Panc1 (cell line): ENCODE measurements at regions not wholly inside any gene's neighbourhood (a gene's known extent, or its start where the extent isn't known, plus 50 kb on each side); places are given as distances from the start of the nearest gene placed in this dataset.

Experiments
- ATAC-seq: fragments of 200-7000 bp; cut with Tn5 transposase; 2 replicates; pipeline ENCODE4 v1.9.1; 2020; ENCODE audit warnings: mild to moderate bottlenecking, moderate library complexity
- BruUV-seq: library from RNA; stranded (reverse); fragments of 400-500 nt; replicated peaks from 2 replicates; lab custom pipeline; 2021; lab: Mats Ljungman, UMichigan
- CTCF ChIA-PET: fragments of 300-600 bp; sonication (Branson Sonifier 250); formaldehyde crosslinking; loops from one replicate; lab custom pipeline; 2022; ENCODE audit warnings: antibody characterized with exemption; lab: Charles Lee
- POLR2A ChIA-PET: fragments of 300-600 bp; sonication (Branson Sonifier 250); formaldehyde crosslinking; loops from one replicate; lab custom pipeline; 2022; ENCODE audit warnings: antibody characterized with exemption; lab: Charles Lee
- DNase-seq: peaks from one replicate; pipeline ENCODE4 v3.0.0-alpha.2; 2010; ENCODE audit warnings: low read depth, low spot score
- H3K27ac ChIP-seq: 2 replicates; pipeline ENCODE4 v1.5.1; 2011; ENCODE audit warnings: mild to moderate bottlenecking, low read length, inconsistent platforms
- H3K27me3 ChIP-seq: fragments of 200-500 bp; sonication (Bioruptor generic); 2 replicates; pipeline ENCODE4 v1.6.0; 2014; ENCODE audit warnings: low read length, inconsistent platforms; ENCODE audit not compliant: control insufficient read depth, insufficient read depth
- H3K36me3 ChIP-seq: fragments of 200-500 bp; sonication (Bioruptor generic); 2 replicates; pipeline ENCODE4 v1.5.1; 2014; ENCODE audit warnings: inconsistent platforms, mild to moderate bottlenecking, low read length, moderate library complexity; ENCODE audit not compliant: control insufficient read depth, insufficient read depth
- H3K4me1 ChIP-seq: 2 replicates; pipeline ENCODE4 v1.5.1; 2011; ENCODE audit warnings: inconsistent platforms, mild to moderate bottlenecking, low read length, moderate library complexity; ENCODE audit not compliant: control insufficient read depth, insufficient read depth
- H3K4me3 ChIP-seq, 2 experiments: 2 replicates each; pipeline ENCODE4 v1.5.1; 2011 to 2012; ENCODE audit warnings: low read depth in 2 of 2, low read length in 2 of 2, mild to moderate bottlenecking in 2 of 2, inconsistent platforms in 1 of 2, moderate library complexity in 1 of 2
- H3K9me3 ChIP-seq: fragments of 200-500 bp; sonication (Bioruptor generic); 2 replicates; pipeline ENCODE4 v1.5.1; 2014; ENCODE audit warnings: low read depth, mild to moderate bottlenecking, inconsistent platforms, low read length, moderate library complexity; ENCODE audit not compliant: control insufficient read depth, insufficient read depth
- POLR2AphosphoS5 ChIP-seq: IDR thresholded peaks from 2 replicates; pipeline ENCODE4 v1.6.1; 2012; ENCODE audit warnings: mild to moderate bottlenecking, low read depth, low read length, moderate library complexity
- SIN3A ChIP-seq: IDR thresholded peaks from 2 replicates; pipeline ENCODE4 v1.6.1; 2012; ENCODE audit warnings: low read depth, mild to moderate bottlenecking, low read length, moderate library complexity, borderline replicate concordance; ENCODE audit not compliant: insufficient read depth
- TCF7L2 ChIP-seq: IDR thresholded peaks from 2 replicates; pipeline ENCODE4 v1.6.1; 2011; ENCODE audit warnings: mild to moderate bottlenecking, low read depth, low read length, inconsistent platforms
- in situ Hi-C: cut with HindIII; loops from 2 replicates; pipeline ENCODE4 v1.10.0; 2016; ENCODE audit warnings: low sequenced_read_pairs, low pct_unique_long_range_greater_than_20kb
- intact Hi-C: fragments of 100-400 bp; cut with micrococcal nuclease; formaldehyde crosslinking; loops from one replicate; pipeline ENCODE4 v1.10.0; 2022; ENCODE audit not compliant: unreplicated experiment
- TF ChIP-seq, protein P1 (sequence below), 2 experiments: IDR thresholded peaks; 2 replicates each; pipeline ENCODE4 v1.6.1; 2011 to 2012; ENCODE audit warnings: low read depth in 2 of 2, control low read depth in 1 of 2, low read length in 1 of 2, mild to moderate bottlenecking in 1 of 2, moderate library complexity in 1 of 2; ENCODE audit not compliant: insufficient read depth in 1 of 2
- TF ChIP-seq, protein P2 (sequence below): fragments of 450-650 bp; IDR thresholded peaks from 2 replicates; pipeline ENCODE4 v1.5.1; 2017; ENCODE audit warnings: mild to moderate bottlenecking

DNA sequence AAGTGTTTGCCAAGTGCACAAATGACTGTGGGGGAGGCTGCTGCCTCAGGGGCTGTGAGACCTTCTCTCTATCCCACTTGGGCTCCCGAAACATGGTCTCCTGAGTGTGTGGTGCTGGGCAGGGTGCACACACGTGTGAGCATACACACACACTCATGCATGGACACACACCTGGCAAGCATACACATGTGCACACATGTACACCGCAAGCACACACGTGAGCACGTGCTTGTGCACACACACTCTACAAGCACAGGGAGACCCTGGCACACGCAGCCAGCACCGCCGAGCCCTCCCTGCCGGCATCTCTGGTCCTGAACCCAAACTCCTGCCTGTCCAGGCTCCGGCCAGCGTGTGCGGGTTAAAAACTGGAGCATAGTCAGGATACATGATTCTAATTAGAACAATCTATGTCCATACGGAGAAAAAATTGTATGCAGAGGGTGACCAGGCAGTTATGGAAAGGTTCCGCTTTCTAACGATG, 79.4 kb upstream of the TTC34 start:
- ChIA-PET CTCF (no interaction called here), POLR2A (no interaction called here)
- Histone ChIP-seq H3K9me3 (no peaks in the 10 kb centered on the region), H3K36me3 (no peaks in the 10 kb centered on the region), H3K27me3 (no peaks in the 10 kb centered on the region; the same call in 1 of the 2 replicates), H3K27ac (no peak overlapping the region), H3K4me3 (no peak overlapping the region), H3K4me1 (no peaks in the 10 kb centered on the region; the same call in 1 of the 2 replicates)
- DNase-seq (no peak), ATAC-seq (no peak)
- intact Hi-C loops (no loop called here), in situ Hi-C loops (no loop called here)
- TF ChIP-seq POLR2AphosphoS5 (no peak), TCF7L2 (no peak), SIN3A (no peak)
- TF ChIP-seq, protein P1, sequence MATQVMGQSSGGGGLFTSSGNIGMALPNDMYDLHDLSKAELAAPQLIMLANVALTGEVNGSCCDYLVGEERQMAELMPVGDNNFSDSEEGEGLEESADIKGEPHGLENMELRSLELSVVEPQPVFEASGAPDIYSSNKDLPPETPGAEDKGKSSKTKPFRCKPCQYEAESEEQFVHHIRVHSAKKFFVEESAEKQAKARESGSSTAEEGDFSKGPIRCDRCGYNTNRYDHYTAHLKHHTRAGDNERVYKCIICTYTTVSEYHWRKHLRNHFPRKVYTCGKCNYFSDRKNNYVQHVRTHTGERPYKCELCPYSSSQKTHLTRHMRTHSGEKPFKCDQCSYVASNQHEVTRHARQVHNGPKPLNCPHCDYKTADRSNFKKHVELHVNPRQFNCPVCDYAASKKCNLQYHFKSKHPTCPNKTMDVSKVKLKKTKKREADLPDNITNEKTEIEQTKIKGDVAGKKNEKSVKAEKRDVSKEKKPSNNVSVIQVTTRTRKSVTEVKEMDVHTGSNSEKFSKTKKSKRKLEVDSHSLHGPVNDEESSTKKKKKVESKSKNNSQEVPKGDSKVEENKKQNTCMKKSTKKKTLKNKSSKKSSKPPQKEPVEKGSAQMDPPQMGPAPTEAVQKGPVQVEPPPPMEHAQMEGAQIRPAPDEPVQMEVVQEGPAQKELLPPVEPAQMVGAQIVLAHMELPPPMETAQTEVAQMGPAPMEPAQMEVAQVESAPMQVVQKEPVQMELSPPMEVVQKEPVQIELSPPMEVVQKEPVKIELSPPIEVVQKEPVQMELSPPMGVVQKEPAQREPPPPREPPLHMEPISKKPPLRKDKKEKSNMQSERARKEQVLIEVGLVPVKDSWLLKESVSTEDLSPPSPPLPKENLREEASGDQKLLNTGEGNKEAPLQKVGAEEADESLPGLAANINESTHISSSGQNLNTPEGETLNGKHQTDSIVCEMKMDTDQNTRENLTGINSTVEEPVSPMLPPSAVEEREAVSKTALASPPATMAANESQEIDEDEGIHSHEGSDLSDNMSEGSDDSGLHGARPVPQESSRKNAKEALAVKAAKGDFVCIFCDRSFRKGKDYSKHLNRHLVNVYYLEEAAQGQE (IDR thresholded peaks at IDR 0.05; ENCODE audit: insufficient read depth in 1 of 2, low read depth in 2 of 2, low read length in 1 of 2), result no peak
- TF ChIP-seq, protein P2, sequence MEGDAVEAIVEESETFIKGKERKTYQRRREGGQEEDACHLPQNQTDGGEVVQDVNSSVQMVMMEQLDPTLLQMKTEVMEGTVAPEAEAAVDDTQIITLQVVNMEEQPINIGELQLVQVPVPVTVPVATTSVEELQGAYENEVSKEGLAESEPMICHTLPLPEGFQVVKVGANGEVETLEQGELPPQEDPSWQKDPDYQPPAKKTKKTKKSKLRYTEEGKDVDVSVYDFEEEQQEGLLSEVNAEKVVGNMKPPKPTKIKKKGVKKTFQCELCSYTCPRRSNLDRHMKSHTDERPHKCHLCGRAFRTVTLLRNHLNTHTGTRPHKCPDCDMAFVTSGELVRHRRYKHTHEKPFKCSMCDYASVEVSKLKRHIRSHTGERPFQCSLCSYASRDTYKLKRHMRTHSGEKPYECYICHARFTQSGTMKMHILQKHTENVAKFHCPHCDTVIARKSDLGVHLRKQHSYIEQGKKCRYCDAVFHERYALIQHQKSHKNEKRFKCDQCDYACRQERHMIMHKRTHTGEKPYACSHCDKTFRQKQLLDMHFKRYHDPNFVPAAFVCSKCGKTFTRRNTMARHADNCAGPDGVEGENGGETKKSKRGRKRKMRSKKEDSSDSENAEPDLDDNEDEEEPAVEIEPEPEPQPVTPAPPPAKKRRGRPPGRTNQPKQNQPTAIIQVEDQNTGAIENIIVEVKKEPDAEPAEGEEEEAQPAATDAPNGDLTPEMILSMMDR, result no peak
- BruUV-seq, result no TSS peak

DNA sequence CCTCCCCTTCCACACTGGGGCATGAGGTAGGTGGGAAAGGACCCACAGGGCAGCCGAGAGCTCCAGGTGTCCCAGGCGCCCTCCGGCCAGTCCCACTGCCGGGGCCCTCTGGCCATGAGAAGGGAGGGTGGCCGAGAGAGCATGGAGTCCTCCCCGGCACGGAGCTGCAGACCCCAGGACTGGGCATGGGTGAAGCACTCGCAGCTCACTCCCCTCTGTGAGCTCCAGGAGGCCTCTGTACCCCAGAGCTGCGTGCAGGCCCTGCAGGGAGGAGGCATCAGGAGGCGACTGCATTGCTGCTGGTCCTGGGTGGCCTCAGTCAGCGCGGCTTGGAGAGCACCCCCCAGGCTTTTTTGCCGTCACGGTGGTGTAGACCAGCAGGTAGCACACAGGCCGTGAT, 80.1 kb upstream of the TTC34 start:
- H3K27me3 ChIP-seq, result no peaks in the 10 kb centered on the region; the same call in 1 of the 2 replicates
- CTCF ChIA-PET, result no interaction called here
- in situ Hi-C loops, result no loop called here

More for the DNA sequence above, 80.1 kb upstream of the TTC34 start:
- intact Hi-C loops, result no loop called here
- ATAC-seq, result no peak; the same call in 1 of the 2 replicates
- no peak overlapping the region for H3K4me3 ChIP-seq
- H3K36me3 ChIP-seq, result no peaks in the 10 kb centered on the region
- TF ChIP-seq, protein P1 (IDR thresholded peaks at IDR 0.05; ENCODE audit: insufficient read depth in 1 of 2, low read depth in 2 of 2, low read length in 1 of 2), result no peak
- no peak for TF ChIP-seq SIN3A
- H3K4me1 ChIP-seq, result no peaks in the 10 kb centered on the region
- POLR2A ChIA-PET, result no interaction called here
- DNase-seq, result no peak
- BruUV-seq, result no TSS peak
- no peaks in the 10 kb centered on the region for H3K9me3 ChIP-seq
- H3K27ac ChIP-seq, result no peak overlapping the region
